ENCODE measurements at regions not wholly inside any gene's neighbourhood (a gene's known extent, or its start where the extent isn't known, plus 50 kb on each side); places are given as distances from the start of the nearest gene placed in this dataset.

DNA sequence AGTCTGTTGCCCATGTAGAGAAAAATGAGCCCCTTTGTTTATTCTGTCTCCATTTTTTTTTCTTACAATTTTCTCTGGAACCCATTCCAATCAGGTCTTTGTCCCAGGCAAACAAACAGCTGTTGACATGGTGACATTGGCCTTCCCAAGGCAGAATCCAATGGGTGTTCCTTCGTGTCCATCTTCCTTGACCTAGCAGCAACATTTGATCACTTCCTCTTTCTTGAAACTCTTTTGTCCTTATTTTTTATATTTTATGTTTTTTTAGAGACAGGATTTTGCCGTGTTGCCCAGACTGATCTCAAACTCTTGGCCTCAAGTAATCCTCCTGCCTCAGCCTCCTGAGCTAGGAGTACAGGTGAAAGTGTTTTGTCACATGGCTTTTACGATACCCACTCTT is 65.4 kb upstream of the CACNA1E start:
- no peak overlapping the region for H3K27ac ChIP-seq (ENCODE audit: low read depth, low read length)
- intact Hi-C loops (cut with micrococcal nuclease): no loop called here
- no peaks in the 10 kb centered on the region for H3K27me3 ChIP-seq (ENCODE audit: insufficient read depth, low read length)
- H4K20me1 ChIP-seq (ENCODE audit: insufficient read depth): no peaks in the 10 kb centered on the region
- no peaks in the 10 kb centered on the region for H3K36me3 ChIP-seq (ENCODE audit: control insufficient read depth in 1 of 2, insufficient read depth in 2 of 2, low read length in 2 of 2)
- no TSS peak for BruUV-seq (replicated peaks)
- H3K9ac ChIP-seq (ENCODE audit: low read length): no peak overlapping the region
- no peak overlapping the region for H3K4me3 ChIP-seq (replicated peaks in 1 of 2; ENCODE audit: low read depth in 1 of 2, low read length in 2 of 2)
- H3K4me1 ChIP-seq (ENCODE audit: control insufficient read depth in 1 of 2, insufficient read depth in 2 of 2, low read length in 2 of 2): no peaks in the 10 kb centered on the region
- no peak overlapping the region for H3K4me2 ChIP-seq (ENCODE audit: low read length)
- ATAC-seq (no peak), DNase-seq (ENCODE audit: low read depth, low spot score) (no peak)
- no peak overlapping the region for H2AFZ ChIP-seq (ENCODE audit: low read depth, low read length, poor library complexity, severe bottlenecking)
- H3K9me3 ChIP-seq (ENCODE audit: control insufficient read depth in 1 of 2, insufficient read depth in 1 of 2, low read depth in 1 of 2, low read length in 2 of 2): no peaks in the 10 kb centered on the region
- POLR2A ChIA-PET: no interaction called here
- no peaks in the 10 kb centered on the region for H3K79me2 ChIP-seq (ENCODE audit: insufficient read depth, low read length)
- CTCF ChIA-PET: no interaction called here
- RAD21 ChIA-PET (ENCODE audit: low non-redundant PET in 1 of 2, low total read pairs in 2 of 2, uncharacterized antibody in 2 of 2, unreplicated experiment in 2 of 2): no interaction called here
- H3K9me2 ChIP-seq (ENCODE audit: insufficient read depth): no peaks in the 10 kb centered on the region
- TF ChIP-seq POLR2AphosphoS5 (IDR thresholded peaks at IDR 0.05; ENCODE audit: low read depth, low read length) (no peak), SP1 (IDR thresholded peaks at IDR 0.05; ENCODE audit: low read depth) (no peak), RAD21 (IDR thresholded peaks at IDR 0.05; ENCODE audit: low read depth) (no peak)
- TF ChIP-seq, protein P1, sequence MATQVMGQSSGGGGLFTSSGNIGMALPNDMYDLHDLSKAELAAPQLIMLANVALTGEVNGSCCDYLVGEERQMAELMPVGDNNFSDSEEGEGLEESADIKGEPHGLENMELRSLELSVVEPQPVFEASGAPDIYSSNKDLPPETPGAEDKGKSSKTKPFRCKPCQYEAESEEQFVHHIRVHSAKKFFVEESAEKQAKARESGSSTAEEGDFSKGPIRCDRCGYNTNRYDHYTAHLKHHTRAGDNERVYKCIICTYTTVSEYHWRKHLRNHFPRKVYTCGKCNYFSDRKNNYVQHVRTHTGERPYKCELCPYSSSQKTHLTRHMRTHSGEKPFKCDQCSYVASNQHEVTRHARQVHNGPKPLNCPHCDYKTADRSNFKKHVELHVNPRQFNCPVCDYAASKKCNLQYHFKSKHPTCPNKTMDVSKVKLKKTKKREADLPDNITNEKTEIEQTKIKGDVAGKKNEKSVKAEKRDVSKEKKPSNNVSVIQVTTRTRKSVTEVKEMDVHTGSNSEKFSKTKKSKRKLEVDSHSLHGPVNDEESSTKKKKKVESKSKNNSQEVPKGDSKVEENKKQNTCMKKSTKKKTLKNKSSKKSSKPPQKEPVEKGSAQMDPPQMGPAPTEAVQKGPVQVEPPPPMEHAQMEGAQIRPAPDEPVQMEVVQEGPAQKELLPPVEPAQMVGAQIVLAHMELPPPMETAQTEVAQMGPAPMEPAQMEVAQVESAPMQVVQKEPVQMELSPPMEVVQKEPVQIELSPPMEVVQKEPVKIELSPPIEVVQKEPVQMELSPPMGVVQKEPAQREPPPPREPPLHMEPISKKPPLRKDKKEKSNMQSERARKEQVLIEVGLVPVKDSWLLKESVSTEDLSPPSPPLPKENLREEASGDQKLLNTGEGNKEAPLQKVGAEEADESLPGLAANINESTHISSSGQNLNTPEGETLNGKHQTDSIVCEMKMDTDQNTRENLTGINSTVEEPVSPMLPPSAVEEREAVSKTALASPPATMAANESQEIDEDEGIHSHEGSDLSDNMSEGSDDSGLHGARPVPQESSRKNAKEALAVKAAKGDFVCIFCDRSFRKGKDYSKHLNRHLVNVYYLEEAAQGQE (IDR thresholded peaks at IDR 0.05; ENCODE audit: low read depth): no peak
- TF ChIP-seq, protein P2, sequence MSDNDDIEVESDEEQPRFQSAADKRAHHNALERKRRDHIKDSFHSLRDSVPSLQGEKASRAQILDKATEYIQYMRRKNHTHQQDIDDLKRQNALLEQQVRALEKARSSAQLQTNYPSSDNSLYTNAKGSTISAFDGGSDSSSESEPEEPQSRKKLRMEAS (IDR thresholded peaks at IDR 0.05): no peak
